Prostate gland (tissue), 2 donors: ENCODE measurements at regions not wholly inside any gene's neighbourhood (a gene's known extent, or its start where the extent isn't known, plus 50 kb on each side); places are given as distances from the start of the nearest gene placed in this dataset.

Experiments
- CTCF ChIP-seq, 4 experiments: fragments of 200-600 bp in 2 of 4; fragments of 450-650 bp in 2 of 4; sonication (generic) in 2 of 4; IDR thresholded peaks; 1 replicate in 3 of 4; 2 replicates in 1 of 4; pipeline ENCODE4 v1.5.1; 2016 to 2019; ENCODE audit warnings: antibody characterized with exemption in 4 of 4, mild to moderate bottlenecking in 2 of 4, moderate library complexity in 2 of 4
- POLR2A ChIP-seq: fragments of 450-650 bp; IDR thresholded peaks from one replicate; pipeline ENCODE4 v1.6.1; 2016; ENCODE audit warnings: antibody characterized with exemption, mild to moderate bottlenecking

- TF ChIP-seq CTCF (IDR thresholded peaks at IDR 0.05) (no peak), POLR2A (no peak)
Observed at GRCh38 chr2:62334440-62335058, 138.6 kb downstream of the B3GNT2 start.
